ENCODE measurements at regions not wholly inside any gene's neighbourhood (a gene's known extent, or its start where the extent isn't known, plus 50 kb on each side); places are given as distances from the start of the nearest gene placed in this dataset.
A peak's percentile ranks its signal among the peaks of the same experiment; 100 is the strongest.

DNA sequence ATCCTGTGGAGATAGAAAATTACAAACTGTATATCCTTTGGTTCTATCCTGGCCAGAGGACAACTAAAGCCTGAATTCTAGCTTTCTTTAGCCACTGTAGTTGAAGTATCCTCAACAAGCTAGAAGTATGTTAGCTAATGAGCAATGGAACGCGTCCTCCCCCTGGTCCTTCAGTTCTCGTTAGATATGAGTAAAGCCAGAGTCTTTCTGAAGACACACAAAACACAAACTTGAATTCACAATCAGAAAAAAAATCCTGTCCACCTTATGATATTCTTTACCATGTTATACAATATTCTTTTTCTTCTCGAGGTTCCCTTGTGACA, 1527.0 kb upstream of the SLC10A2 start:
- H3K4me1 ChIP-seq (ENCODE audit: control insufficient read depth, insufficient read depth, low read length), result no peaks in the 10 kb centered on the region
- H3K27me3 ChIP-seq (ENCODE audit: control insufficient read depth in 1 of 2, insufficient read depth in 2 of 2, low read length in 2 of 2), result peaks cover 0 to 3% of the 10 kb centered on the region in 2 donors
- H3K4me3 ChIP-seq (ENCODE audit: low read length in 2 of 2), result no peak overlapping the region
- H3K9me3 ChIP-seq (ENCODE audit: control insufficient read depth in 2 of 2, low read length in 2 of 2), result no peaks in the 10 kb centered on the region
- no peak overlapping the region for H3K27ac ChIP-seq (ENCODE audit: low read length)
- no peaks in the 10 kb centered on the region for H3K36me3 ChIP-seq (ENCODE audit: control insufficient read depth in 2 of 2, insufficient read depth in 2 of 2, low read length in 2 of 2)
- H3K9ac ChIP-seq (ENCODE audit: low read length in 2 of 2), result no peak overlapping the region

DNA sequence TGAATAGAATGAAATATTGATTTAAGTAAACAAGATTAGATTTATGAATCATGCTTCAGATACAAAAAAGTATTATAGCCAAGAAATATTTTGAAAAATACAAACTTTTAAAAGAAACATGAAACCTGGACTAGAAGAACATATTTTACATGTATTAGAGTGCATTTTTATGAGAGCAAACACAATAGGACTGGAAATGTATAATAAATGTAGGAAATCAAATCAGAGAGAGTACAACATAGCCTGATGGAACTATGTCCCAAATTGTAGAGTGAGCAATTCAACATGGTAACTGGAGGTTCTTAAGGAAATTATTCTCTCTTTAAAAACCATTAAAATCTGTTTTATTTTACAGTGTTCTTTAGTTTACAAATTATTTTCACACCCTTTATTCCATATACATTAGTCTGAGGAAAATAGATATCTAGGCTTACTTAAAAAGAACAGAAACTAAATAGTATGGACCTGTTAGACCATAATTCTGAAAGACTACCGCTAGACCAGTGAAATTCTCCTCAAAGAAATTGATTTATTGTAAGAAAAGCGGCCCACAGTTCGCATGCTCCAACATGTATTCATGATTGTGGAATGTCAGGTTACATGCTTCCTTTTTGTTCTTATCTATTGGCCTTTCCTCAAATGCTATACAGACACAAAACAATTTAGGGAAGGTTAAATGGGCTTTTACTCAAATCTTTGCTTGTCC, 1526.5 kb upstream of the SLC10A2 start:
- Histone ChIP-seq H3K9ac (ENCODE audit: low read length in 2 of 2) (no peak overlapping the region), H3K9me3 (ENCODE audit: control insufficient read depth in 2 of 2, low read length in 2 of 2) (no peaks in the 10 kb centered on the region), H3K36me3 (ENCODE audit: control insufficient read depth in 2 of 2, insufficient read depth in 2 of 2, low read length in 2 of 2) (no peaks in the 10 kb centered on the region), H3K27me3 (ENCODE audit: control insufficient read depth in 1 of 2, insufficient read depth in 2 of 2, low read length in 2 of 2) (peaks cover 0 to 3% of the 10 kb centered on the region in 2 donors), H3K4me3 (ENCODE audit: low read length in 2 of 2) (no peak overlapping the region), H3K27ac (ENCODE audit: low read length) (no peak overlapping the region), H3K4me1 (ENCODE audit: control insufficient read depth, insufficient read depth, low read length) (no peaks in the 10 kb centered on the region)

DNA sequence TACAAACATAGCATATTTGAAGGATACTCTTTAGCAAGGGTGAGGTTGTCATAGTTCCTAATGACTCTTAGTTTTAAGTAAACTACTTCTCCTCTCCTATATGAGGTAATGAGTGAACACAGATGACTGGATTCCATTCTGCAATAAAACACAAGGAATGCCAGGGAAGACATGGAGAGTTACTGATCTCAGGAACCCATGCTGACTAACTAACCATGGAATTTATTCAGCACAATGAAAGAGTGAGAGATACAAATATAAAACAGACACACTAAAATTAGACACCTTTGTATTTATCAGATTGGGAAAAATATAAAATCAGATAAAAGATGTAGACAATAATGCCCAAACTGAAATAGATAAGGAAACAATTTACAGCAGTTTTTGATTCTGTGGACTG, 1525.9 kb upstream of the SLC10A2 start:
- H3K9me3 ChIP-seq (ENCODE audit: control insufficient read depth in 2 of 2, low read length in 2 of 2), result no peaks in the 10 kb centered on the region
- no peak overlapping the region for H3K27ac ChIP-seq (ENCODE audit: low read length)
- no peak overlapping the region for H3K9ac ChIP-seq (ENCODE audit: low read length in 2 of 2)
- peaks cover 0 to 3% of the 10 kb centered on the region in 2 donors for H3K27me3 ChIP-seq (ENCODE audit: control insufficient read depth in 1 of 2, insufficient read depth in 2 of 2, low read length in 2 of 2)
- no peaks in the 10 kb centered on the region for H3K4me1 ChIP-seq (ENCODE audit: control insufficient read depth, insufficient read depth, low read length)
- H3K36me3 ChIP-seq (ENCODE audit: control insufficient read depth in 2 of 2, insufficient read depth in 2 of 2, low read length in 2 of 2), result no peaks in the 10 kb centered on the region
- H3K4me3 ChIP-seq (ENCODE audit: low read length in 2 of 2), result no peak overlapping the region

DNA sequence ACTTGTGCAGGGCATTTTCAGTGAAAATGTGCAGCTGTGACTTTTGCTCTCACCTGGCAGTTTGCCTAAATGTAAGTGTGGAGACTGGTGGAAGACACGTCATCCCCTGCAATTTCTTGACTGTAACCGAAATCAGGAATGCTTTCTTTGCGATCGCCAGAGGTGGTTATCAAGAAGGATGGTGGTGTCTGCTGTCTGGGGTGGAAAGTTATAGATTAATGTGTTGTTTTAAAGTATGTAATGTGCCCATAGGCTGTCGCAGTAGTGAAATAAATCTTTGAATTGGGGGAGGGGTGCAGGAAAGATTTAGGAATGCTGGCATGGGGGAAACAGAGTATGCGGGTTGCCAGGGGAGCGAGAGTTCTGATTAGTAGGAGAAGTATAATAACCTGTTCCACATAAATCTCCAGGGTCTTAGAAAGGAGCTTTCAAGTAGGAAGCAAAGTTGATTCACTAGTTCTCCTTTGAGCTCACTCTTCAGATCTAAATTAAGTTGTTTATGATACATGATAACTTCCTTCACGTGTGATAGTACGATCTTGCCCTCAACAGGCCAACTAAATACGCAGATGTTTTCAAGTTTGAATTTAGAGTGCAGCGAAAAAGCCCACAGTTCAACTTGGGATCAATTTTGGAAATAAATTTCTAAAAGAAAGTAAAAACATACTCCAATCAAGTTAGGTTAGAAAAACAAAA, 1520.0 kb upstream of the SLC10A2 start:
- Histone ChIP-seq H3K4me1 (ENCODE audit: control insufficient read depth, insufficient read depth, low read length) (no peaks in the 10 kb centered on the region), H3K4me3 (ENCODE audit: low read length in 2 of 2) (peak overlapping the region; percentile 22 to 24), H3K9ac (ENCODE audit: low read length in 2 of 2) (no peak overlapping the region), H3K27me3 (ENCODE audit: control insufficient read depth in 1 of 2, insufficient read depth in 2 of 2, low read length in 2 of 2) (no peaks in the 10 kb centered on the region), H3K27ac (ENCODE audit: low read length) (no peak overlapping the region), H3K9me3 (ENCODE audit: control insufficient read depth in 2 of 2, low read length in 2 of 2) (no peaks in the 10 kb centered on the region), H3K36me3 (ENCODE audit: control insufficient read depth in 2 of 2, insufficient read depth in 2 of 2, low read length in 2 of 2) (no peaks in the 10 kb centered on the region)

DNA sequence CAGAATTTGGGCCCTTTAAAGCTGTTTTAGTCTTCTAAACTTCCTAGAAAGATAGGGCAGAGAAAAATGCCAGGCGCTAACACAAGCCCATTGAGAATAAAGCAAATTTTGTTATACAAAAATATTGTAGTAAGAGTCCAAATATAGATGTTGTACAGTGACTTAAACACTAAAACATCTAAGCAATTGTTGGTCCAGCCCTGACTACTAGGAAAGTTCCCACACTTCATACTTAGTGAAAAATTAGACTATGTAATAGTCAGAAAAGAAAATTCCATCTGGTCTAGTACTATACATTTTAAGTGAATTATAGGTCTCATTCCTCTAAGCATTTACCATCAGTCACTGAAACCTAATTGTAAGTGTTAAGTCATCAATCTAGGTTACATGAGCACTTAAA, 1518.3 kb upstream of the SLC10A2 start:
- no peaks in the 10 kb centered on the region for H3K4me1 ChIP-seq (ENCODE audit: control insufficient read depth, insufficient read depth, low read length)
- H3K9me3 ChIP-seq (ENCODE audit: control insufficient read depth in 2 of 2, low read length in 2 of 2), result no peaks in the 10 kb centered on the region
- H3K27ac ChIP-seq (ENCODE audit: low read length), result no peak overlapping the region
- no peak overlapping the region for H3K4me3 ChIP-seq (ENCODE audit: low read length in 2 of 2)
- H3K36me3 ChIP-seq (ENCODE audit: control insufficient read depth in 2 of 2, insufficient read depth in 2 of 2, low read length in 2 of 2), result no peaks in the 10 kb centered on the region
- H3K9ac ChIP-seq (ENCODE audit: low read length in 2 of 2), result no peak overlapping the region
- H3K27me3 ChIP-seq (ENCODE audit: control insufficient read depth in 1 of 2, insufficient read depth in 2 of 2, low read length in 2 of 2), result no peaks in the 10 kb centered on the region

DNA sequence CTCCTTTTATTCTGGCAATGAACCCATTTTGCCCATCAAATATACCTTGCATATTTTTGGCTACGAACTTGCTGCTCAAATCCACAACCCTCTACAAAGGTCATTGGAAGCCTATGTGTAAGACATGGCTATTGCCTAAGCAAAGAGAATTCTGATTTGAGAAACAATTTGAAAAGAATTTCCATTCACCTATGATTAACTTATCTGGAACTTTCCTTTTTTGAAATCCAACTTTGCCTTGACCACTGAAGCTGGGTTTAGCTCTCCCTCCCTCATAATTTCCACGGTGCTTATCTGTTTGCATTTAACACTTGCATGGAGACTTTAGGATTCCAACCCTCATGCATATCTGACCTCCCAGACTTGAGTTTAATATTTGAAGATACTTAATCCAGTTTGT, 1514.7 kb upstream of the SLC10A2 start:
- H3K4me3 ChIP-seq (ENCODE audit: low read length in 2 of 2), result no peak overlapping the region

DNA sequence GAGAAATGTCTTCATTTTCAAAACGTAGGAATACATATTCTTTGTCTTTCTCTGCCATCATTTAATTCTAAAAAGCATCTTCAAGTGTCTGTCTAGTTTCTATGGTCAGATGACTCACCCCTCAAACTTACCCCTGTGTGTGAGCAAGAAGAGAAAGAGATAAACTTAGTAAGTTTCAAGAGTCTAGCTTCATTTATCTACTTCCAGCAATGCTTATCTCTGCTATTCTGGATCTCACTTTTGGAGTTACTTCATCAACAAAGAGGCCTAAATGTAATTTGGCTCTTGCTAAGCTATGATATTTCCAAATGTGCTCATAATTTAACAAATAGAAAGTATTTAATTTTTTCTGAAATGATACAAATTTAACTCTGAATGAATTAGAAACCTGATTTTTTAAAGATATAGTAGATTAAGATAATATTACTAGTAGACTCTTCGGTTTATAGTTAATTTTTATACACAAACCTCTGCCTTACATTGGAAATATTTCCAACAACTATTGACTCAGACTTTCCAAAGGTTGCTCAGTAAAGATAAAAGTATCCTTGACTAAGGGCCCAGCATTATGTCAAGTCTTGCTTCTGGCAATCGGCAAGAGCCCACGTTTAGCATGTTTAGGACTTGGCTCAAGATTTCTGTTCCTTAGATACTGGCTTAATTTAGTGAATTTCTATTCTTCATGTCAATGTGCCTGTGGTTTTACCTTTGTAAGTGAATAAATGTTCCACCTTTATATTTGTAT, 1511.0 kb upstream of the SLC10A2 start:
- no peak overlapping the region for H3K9ac ChIP-seq (ENCODE audit: low read length in 2 of 2)
- no peak overlapping the region for H3K4me3 ChIP-seq (ENCODE audit: low read length in 2 of 2)
- H3K36me3 ChIP-seq (ENCODE audit: control insufficient read depth in 2 of 2, insufficient read depth in 2 of 2, low read length in 2 of 2), result no peaks in the 10 kb centered on the region
- H3K27ac ChIP-seq (ENCODE audit: low read length), result no peak overlapping the region
- H3K27me3 ChIP-seq (ENCODE audit: control insufficient read depth in 1 of 2, insufficient read depth in 2 of 2, low read length in 2 of 2), result no peaks in the 10 kb centered on the region
- no peaks in the 10 kb centered on the region for H3K9me3 ChIP-seq (ENCODE audit: control insufficient read depth in 2 of 2, low read length in 2 of 2)
- H3K4me1 ChIP-seq (ENCODE audit: control insufficient read depth, insufficient read depth, low read length), result no peaks in the 10 kb centered on the region

More for the DNA sequence above, 1514.7 kb upstream of the SLC10A2 start:
- H3K27ac ChIP-seq (ENCODE audit: low read length), result no peak overlapping the region
- H3K36me3 ChIP-seq (ENCODE audit: control insufficient read depth in 2 of 2, insufficient read depth in 2 of 2, low read length in 2 of 2), result no peaks in the 10 kb centered on the region
- no peak overlapping the region for H3K9ac ChIP-seq (ENCODE audit: low read length in 2 of 2)
- no peaks in the 10 kb centered on the region for H3K4me1 ChIP-seq (ENCODE audit: control insufficient read depth, insufficient read depth, low read length)
- H3K27me3 ChIP-seq (ENCODE audit: control insufficient read depth in 1 of 2, insufficient read depth in 2 of 2, low read length in 2 of 2), result no peaks in the 10 kb centered on the region
- H3K9me3 ChIP-seq (ENCODE audit: control insufficient read depth in 2 of 2, low read length in 2 of 2), result no peaks in the 10 kb centered on the region

DNA sequence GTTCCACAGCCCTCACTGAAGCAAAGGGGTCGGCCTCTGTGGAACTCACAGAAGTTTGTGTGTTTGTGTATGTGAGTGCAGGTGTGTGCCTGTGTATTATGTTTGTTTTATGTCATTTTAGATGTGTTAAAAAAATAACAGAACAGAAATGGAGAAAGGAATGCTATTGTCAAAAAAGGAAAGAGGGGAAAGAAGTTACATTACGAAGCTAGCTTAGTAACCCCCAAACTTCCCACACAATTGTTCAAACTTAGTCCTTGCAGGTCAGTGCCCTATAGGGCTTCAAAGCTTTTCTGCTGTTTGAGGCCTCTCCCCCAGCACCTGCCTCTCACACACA, 1505.6 kb upstream of the SLC10A2 start:
- peak overlapping the region; percentile 66 for H3K27ac ChIP-seq (ENCODE audit: low read length)

DNA sequence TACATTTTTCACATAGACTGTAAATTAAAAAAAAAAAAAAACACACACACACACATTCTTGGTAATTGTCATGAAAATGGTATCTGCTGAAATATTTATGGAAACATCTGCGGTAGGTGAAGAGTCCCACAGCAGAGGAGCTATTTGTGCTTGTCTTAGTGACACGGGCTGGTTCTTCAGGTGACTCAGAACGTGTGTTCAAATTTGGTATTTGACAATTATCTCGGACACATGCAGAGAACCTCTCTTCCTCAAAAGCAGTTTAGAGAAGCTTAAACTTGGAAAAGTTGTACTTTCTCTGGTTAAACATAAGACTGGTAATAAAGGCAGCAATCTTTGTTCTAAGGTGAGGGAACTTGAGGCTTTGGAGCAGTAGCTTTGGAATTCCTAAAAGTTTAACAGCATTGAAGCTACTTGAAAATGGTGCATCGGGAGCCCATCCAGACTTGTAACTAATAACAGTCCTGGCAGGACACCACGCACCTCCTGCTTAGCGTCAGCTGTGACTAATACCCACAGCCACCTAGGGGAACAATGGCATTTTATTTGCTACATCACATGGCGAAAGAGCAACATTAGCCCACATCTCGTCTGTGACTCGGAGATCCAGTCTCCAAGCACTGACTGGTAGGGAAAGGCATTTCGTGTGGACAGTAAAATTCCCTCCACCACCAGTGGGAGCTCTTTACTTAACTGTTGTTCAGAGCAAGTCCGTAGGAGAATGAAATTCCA, 1505.1 kb upstream of the SLC10A2 start:
- Histone ChIP-seq H3K9ac (ENCODE audit: low read length in 2 of 2) (peak overlapping the region; percentile 30 to 35), H3K9me3 (ENCODE audit: control insufficient read depth in 2 of 2, low read length in 2 of 2) (no peaks in the 10 kb centered on the region), H3K27me3 (ENCODE audit: control insufficient read depth in 1 of 2, insufficient read depth in 2 of 2, low read length in 2 of 2) (no peaks in the 10 kb centered on the region), H3K27ac (ENCODE audit: low read length) (peak overlapping the region; percentile 66), H3K4me1 (ENCODE audit: control insufficient read depth, insufficient read depth, low read length) (peaks cover 2% of the 10 kb centered on the region), H3K36me3 (ENCODE audit: control insufficient read depth in 2 of 2, insufficient read depth in 2 of 2, low read length in 2 of 2) (no peaks in the 10 kb centered on the region), H3K4me3 (ENCODE audit: low read length in 2 of 2) (peak overlapping the region; percentile 29 to 60)

More for the DNA sequence above, 1505.6 kb upstream of the SLC10A2 start:
- Histone ChIP-seq H3K4me3 (ENCODE audit: low read length in 2 of 2) (peak overlapping the region; percentile 29 to 60), H3K27me3 (ENCODE audit: control insufficient read depth in 1 of 2, insufficient read depth in 2 of 2, low read length in 2 of 2) (no peaks in the 10 kb centered on the region), H3K4me1 (ENCODE audit: control insufficient read depth, insufficient read depth, low read length) (peaks cover 2% of the 10 kb centered on the region), H3K9me3 (ENCODE audit: control insufficient read depth in 2 of 2, low read length in 2 of 2) (no peaks in the 10 kb centered on the region), H3K9ac (ENCODE audit: low read length in 2 of 2) (peak overlapping the region; percentile 30 to 35), H3K36me3 (ENCODE audit: control insufficient read depth in 2 of 2, insufficient read depth in 2 of 2, low read length in 2 of 2) (no peaks in the 10 kb centered on the region)

DNA sequence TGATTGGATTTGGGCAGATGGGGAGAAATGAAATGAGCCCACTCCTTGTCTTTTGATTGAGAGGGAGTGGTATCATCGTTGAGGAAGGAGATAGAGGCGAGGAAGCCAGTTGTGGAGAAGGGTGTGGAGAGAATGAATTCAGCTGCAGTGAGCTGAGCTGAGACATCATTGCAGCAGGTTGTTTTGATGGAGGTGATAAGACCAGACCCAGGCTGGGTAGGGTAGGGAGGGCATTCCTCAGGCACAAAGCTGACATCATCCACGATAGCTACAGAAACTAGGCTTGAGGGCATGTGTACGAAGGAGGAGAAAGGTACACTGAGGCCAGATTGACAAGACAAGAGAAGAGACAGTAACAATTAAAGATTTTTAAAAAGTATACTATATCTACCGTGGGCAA, 1500.9 kb upstream of the SLC10A2 start:
- Histone ChIP-seq H3K36me3 (ENCODE audit: control insufficient read depth in 2 of 2, insufficient read depth in 2 of 2, low read length in 2 of 2) (no peaks in the 10 kb centered on the region), H3K9ac (ENCODE audit: low read length in 2 of 2) (no peak overlapping the region), H3K27ac (ENCODE audit: low read length) (no peak overlapping the region), H3K9me3 (ENCODE audit: control insufficient read depth in 2 of 2, low read length in 2 of 2) (no peaks in the 10 kb centered on the region), H3K4me3 (ENCODE audit: low read length in 2 of 2) (no peak overlapping the region), H3K27me3 (ENCODE audit: control insufficient read depth in 1 of 2, insufficient read depth in 2 of 2, low read length in 2 of 2) (no peaks in the 10 kb centered on the region), H3K4me1 (ENCODE audit: control insufficient read depth, insufficient read depth, low read length) (peaks cover 2% of the 10 kb centered on the region)
